GM19351 (cell line): ENCODE measurements at regions not wholly inside any gene's neighbourhood (a gene's known extent, or its start where the extent isn't known, plus 50 kb on each side); places are given as distances from the start of the nearest gene placed in this dataset.

ENCODE experiments used
- ATAC-seq: cut with Tn5 transposase; IDR thresholded peaks from one replicate; pipeline ENCODE4 v1.9.1; 2021; ENCODE audit warnings: mild to moderate bottlenecking, moderate library complexity; ENCODE audit not compliant: unreplicated experiment

- no peak for ATAC-seq
These were observed 72.7 kb upstream of the SPOPL start for GRCh38 chr2:138428710-138429440.

GRCh38 chr2:138430181-138430580 lies 71.4 kb upstream of the SPOPL start:
- ATAC-seq: no peak

GRCh38 chr2:138432971-138433370 lies 68.6 kb upstream of the SPOPL start:
- ATAC-seq: no peak

GRCh38 chr2:138433995-138434951 lies 67.3 kb upstream of the SPOPL start:
- ATAC-seq: no peak

DNA sequence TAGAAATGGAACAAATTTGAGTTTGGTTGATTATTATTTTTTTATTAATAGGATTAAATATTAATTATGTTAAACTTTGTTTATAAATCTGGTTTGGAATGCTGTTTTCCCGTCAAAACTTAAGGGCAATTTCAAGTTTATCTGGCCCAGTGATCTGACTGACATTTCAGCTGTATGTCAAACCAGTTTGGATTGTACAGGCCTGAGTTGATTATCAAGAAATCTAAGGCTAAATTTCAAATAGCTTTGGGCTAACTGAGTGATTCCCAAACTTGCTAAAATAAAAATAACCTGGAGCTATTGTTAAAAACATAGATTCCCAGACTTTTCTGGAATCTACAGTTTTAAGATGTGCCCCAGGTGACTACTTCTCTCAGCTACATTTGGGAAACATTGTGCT lies 65.9 kb upstream of the SPOPL start:
- no peak for ATAC-seq

DNA sequence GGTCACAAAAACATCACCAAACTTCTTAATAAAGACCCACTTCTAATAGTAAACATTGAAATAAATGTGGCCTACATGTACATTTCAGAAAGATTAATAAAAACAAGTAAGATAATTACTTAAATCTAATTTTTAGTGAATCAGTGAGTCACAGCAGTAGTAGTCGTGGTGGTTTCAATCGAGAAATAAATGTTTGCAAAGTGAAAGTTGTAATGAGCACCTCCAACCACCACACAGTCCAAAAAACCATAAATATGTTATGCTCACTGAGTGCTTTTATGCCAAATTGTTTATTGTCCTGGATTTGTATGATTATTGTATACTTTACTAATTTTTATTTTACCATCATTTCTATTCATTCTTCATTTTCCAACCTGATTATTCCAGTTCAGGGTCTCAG lies 61.8 kb upstream of the SPOPL start:
- ATAC-seq: no peak

DNA sequence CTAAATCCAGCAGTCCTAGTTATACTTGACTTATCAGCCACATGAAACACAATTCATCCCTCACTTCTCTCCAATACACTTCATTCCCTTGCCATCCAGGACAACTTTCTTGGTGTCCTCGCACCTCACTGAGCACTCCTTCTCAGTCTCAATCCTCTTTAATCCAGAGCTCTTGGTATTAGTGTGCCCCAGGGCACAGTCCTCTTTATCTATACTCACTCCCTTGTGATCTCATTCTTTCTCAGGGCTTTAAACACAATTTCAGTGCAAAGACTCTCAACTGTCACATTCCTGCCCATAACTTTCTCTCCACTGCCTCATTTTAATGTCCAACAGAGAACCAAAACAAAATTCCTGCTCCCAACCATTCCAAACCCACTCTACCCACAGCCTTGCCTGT lies 60.8 kb upstream of the SPOPL start:
- ATAC-seq: no peak

DNA sequence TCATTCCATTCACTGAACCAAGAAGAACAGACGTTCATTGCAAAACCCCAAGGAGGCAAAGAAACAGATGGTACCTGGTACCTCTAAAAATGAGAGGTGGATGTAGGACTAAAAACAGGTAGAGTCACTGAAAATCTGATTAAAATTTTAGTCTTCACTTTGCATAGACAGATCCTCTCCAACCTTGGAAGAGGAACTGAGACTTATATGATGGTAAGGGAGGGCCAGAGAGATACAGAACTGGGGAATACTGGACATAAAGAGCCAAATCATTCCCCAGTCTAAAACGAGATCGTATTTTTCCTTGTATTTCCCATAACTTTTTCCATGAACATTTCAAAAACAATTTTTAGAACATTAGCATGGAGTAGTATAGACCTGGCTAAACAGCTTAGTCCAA lies 59.7 kb upstream of the SPOPL start:
- ATAC-seq: no peak

GRCh38 chr2:138444411-138444810 lies 57.2 kb upstream of the SPOPL start:
- no peak for ATAC-seq

GRCh38 chr2:138445227-138445626 lies 56.3 kb upstream of the SPOPL start:
- no peak for ATAC-seq

DNA sequence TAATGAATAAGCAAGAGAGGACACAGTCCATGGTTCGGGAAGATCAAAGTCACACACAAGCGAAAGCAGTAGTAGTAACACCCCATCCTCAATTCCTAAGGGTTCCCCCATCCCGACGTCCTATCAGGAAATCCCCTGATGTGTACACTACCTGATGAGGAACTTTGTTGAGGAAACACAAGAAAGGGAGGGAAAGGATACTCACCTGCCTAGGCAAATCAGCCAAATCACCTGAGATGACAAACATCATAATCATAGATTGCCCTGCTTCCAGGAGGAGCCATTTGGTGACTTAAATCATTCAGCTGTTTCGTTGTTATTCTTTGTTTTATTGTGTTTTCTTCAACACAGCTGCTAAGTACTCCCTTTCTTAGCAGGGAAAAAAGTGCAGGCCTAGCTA lies 55.5 kb upstream of the SPOPL start:
- ATAC-seq: no peak

- no peak for ATAC-seq
These were observed 53.5 kb upstream of the SPOPL start for GRCh38 chr2:138447889-138448570.
